ENCODE measurements at regions not wholly inside any gene's neighbourhood (a gene's known extent, or its start where the extent isn't known, plus 50 kb on each side); places are given as distances from the start of the nearest gene placed in this dataset.

DNA sequence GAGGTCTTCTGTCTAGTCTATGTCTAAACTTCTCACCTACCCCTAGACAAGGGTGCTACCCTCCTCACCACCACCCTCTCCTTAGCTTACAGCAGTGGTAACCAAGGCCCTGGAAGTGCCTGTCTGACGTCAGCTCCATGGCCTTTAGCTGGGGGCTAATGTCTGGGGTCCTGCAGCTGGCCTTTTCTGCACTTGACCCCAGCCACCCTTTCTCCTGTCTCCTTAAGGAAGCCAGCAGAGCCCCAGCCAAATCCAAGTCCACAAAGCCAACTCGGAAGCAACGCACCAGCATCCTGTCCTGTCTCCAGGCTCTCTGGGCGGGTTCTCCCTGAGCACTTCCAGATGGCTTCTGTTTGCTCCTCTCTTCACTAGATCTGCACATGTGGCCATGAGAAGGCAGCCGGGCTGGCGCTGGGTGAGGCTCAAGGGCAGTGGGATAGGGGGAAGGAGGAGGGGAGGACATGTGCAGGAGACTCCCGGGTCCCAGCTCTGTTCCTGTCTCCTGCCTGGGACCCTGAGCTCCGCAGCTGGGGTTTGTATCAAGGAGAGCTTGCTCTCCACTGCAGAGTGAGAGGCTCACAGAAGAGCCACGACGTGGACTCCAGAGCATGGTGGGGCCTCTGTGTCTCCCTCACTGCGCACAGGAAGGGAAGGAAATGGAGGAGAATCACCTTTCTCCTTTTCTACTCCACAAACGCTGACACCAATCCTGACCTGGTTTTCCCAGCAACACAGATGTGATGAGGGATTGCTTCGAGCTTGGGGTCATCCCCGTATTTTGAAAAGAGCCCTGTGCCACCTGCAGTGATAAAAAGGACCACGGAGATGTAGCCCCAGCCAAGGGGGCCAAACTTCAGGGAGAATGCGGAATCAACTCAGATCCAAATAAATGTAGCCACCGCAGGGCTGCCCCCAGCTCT is 204.2 kb downstream of the USP12 start:
- peaks cover 33% of the 10 kb centered on the region for H3K27me3 Mint-ChIP-seq (ENCODE audit: insufficient read depth, unreplicated experiment)
- H3K4me1 Mint-ChIP-seq (ENCODE audit: insufficient read depth, unreplicated experiment): no peaks in the 10 kb centered on the region
- H3K9me3 Mint-ChIP-seq (ENCODE audit: unreplicated experiment): no peaks in the 10 kb centered on the region
- TF ChIP-seq, protein P1, sequence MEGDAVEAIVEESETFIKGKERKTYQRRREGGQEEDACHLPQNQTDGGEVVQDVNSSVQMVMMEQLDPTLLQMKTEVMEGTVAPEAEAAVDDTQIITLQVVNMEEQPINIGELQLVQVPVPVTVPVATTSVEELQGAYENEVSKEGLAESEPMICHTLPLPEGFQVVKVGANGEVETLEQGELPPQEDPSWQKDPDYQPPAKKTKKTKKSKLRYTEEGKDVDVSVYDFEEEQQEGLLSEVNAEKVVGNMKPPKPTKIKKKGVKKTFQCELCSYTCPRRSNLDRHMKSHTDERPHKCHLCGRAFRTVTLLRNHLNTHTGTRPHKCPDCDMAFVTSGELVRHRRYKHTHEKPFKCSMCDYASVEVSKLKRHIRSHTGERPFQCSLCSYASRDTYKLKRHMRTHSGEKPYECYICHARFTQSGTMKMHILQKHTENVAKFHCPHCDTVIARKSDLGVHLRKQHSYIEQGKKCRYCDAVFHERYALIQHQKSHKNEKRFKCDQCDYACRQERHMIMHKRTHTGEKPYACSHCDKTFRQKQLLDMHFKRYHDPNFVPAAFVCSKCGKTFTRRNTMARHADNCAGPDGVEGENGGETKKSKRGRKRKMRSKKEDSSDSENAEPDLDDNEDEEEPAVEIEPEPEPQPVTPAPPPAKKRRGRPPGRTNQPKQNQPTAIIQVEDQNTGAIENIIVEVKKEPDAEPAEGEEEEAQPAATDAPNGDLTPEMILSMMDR (IDR thresholded peaks at IDR 0.05; ENCODE audit: unreplicated experiment): no peak
- POLR2A ChIA-PET: no interaction called here
- no peak for DNase-seq (ENCODE audit: unreplicated experiment)
- no TSS peak for BruUV-seq (replicated peaks)
- no peak overlapping the region for H3K27ac Mint-ChIP-seq (ENCODE audit: low read depth, unreplicated experiment)
- H3K4me3 Mint-ChIP-seq (ENCODE audit: unreplicated experiment): no peak overlapping the region
- CTCF ChIA-PET: interaction anchor here (0.5 to 1.3 kb wide), 2 partner anchors 20 to 1015 kb away, joined by 5 to 10 read pairs; no protein-coding TSS in a partner anchor
- intact Hi-C loops (cut with micrococcal nuclease): no loop called here
- no peaks in the 10 kb centered on the region for H3K36me3 Mint-ChIP-seq (ENCODE audit: insufficient read depth, unreplicated experiment)

DNA sequence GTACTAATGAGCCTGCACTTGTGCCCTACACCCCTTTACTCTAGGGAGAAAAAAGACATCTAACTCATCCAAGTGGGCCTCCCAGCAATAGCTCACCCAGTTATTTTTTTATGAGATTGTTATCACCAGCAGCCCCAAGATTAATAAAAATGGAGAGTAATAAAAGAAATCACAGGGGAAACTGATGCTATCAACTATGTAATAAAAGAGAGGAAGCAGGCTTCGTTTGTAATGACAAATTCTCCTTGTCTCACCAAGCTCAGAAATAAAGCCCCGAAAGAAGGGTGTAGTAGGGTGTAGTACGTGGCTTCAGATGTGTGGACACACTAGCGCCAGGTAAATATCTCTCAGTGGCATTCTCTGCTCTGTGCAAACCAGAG is 204.9 kb downstream of the USP12 start:
- TF ChIP-seq, protein P1 (IDR thresholded peaks at IDR 0.05; ENCODE audit: unreplicated experiment): no peak
- intact Hi-C loops (cut with micrococcal nuclease): no loop called here
- no peak overlapping the region for H3K4me3 Mint-ChIP-seq (ENCODE audit: unreplicated experiment)
- CTCF ChIA-PET: interaction anchor here (1.3 kb wide), 1 partner anchor 20 kb away, joined by 10 read pairs; no protein-coding TSS in a partner anchor
- DNase-seq (ENCODE audit: unreplicated experiment): no peak
- POLR2A ChIA-PET: no interaction called here
- no peaks in the 10 kb centered on the region for H3K36me3 Mint-ChIP-seq (ENCODE audit: insufficient read depth, unreplicated experiment)
- H3K27ac Mint-ChIP-seq (ENCODE audit: low read depth, unreplicated experiment): no peak overlapping the region
- no peaks in the 10 kb centered on the region for H3K4me1 Mint-ChIP-seq (ENCODE audit: insufficient read depth, unreplicated experiment)
- H3K27me3 Mint-ChIP-seq (ENCODE audit: insufficient read depth, unreplicated experiment): peaks cover 33% of the 10 kb centered on the region
- BruUV-seq (replicated peaks): no TSS peak
- no peaks in the 10 kb centered on the region for H3K9me3 Mint-ChIP-seq (ENCODE audit: unreplicated experiment)

DNA sequence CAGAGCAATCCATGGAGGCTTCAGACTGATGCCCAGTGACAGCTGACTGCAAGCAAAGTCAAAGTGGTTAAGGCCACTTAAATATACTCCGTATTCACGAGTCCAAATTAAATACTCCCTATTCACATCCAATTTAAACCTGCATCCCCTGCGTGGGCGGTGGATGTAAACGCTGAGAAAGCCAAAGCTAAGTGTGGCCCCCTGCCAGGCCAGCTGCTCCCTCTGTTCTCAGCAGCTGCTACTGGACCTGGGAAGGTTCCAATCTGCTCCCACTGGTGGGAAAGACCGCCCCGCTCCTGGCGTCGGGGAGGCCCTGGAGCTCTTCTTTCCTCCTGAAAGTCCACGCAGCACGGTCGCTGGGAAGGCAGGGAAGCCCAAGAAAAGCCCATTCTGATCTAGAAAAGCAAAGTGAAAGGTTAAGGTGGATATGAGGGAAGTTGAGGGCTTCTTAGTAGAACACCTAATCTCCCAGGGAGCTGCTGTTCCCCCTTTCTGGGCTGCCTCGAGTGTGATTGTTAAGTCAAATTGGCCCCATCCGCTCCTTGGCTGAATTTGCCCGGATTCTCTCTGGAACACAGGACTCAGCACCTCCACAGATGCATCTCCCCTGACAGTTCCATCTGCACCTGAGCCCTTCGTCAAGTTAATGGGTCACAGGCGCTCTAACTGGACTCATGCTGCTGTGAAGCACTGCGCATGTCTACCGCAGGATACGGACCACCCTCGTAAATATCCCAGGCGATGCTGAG is 205.5 kb downstream of the USP12 start:
- no peak for DNase-seq (ENCODE audit: unreplicated experiment)
- H3K36me3 Mint-ChIP-seq (ENCODE audit: insufficient read depth, unreplicated experiment): no peaks in the 10 kb centered on the region
- peaks cover 33% of the 10 kb centered on the region for H3K27me3 Mint-ChIP-seq (ENCODE audit: insufficient read depth, unreplicated experiment)
- TF ChIP-seq, protein P1 (IDR thresholded peaks at IDR 0.05; ENCODE audit: unreplicated experiment): no peak
- no peaks in the 10 kb centered on the region for H3K4me1 Mint-ChIP-seq (ENCODE audit: insufficient read depth, unreplicated experiment)
- ChIA-PET CTCF (no interaction called here), POLR2A (no interaction called here)
- no peaks in the 10 kb centered on the region for H3K9me3 Mint-ChIP-seq (ENCODE audit: unreplicated experiment)
- H3K4me3 Mint-ChIP-seq (ENCODE audit: unreplicated experiment): no peak overlapping the region
- H3K27ac Mint-ChIP-seq (ENCODE audit: low read depth, unreplicated experiment): no peak overlapping the region
- intact Hi-C loops (cut with micrococcal nuclease): no loop called here
- BruUV-seq (replicated peaks): no TSS peak

All from MCF 10A (cell line).